ENCODE measurements at regions not wholly inside any gene's neighbourhood (a gene's known extent, or its start where the extent isn't known, plus 50 kb on each side); places are given as distances from the start of the nearest gene placed in this dataset.
A peak's percentile ranks its signal among the peaks of the same experiment; 100 is the strongest.

GRCh38 chr15:70328679-70329115 lies 231.0 kb upstream of the TLE3 start:
- WGBS, 2 donors, result 59 to 61% methylated on average over 3 of the region's 3 CpGs
- ATAC-seq (ENCODE audit: low FRiP score), result peak; percentile 52
- no peaks in the 10 kb centered on the region for H3K27me3 ChIP-seq (ENCODE audit: control insufficient read depth in 1 of 2, insufficient read depth in 2 of 2, low read length in 1 of 2)
- H3K27ac ChIP-seq (ENCODE audit: low read depth in 1 of 2, low read length in 2 of 2), result no peak overlapping the region
- no peaks in the 10 kb centered on the region for H3K9me3 ChIP-seq (ENCODE audit: control insufficient read depth, low read length)
- H3K36me3 ChIP-seq (ENCODE audit: control insufficient read depth in 1 of 2, insufficient read depth in 2 of 2, low read length in 1 of 2), result no peaks in the 10 kb centered on the region
- no peak overlapping the region for H3K4me3 ChIP-seq (ENCODE audit: low read length in 2 of 2)
- H3K4me1 ChIP-seq (ENCODE audit: control insufficient read depth in 1 of 2, insufficient read depth in 2 of 2, low read length in 2 of 2), result no peaks in the 10 kb centered on the region
- DNase-seq, result peak in 1 of 2 donors; percentile 40
- intact Hi-C loops (cut with DNase I), result no loop called here

GRCh38 chr15:70327856-70328678 lies 230.3 kb upstream of the TLE3 start:
- Histone ChIP-seq H3K4me1 (ENCODE audit: control insufficient read depth in 1 of 2, insufficient read depth in 2 of 2, low read length in 2 of 2) (no peaks in the 10 kb centered on the region), H3K36me3 (ENCODE audit: control insufficient read depth in 1 of 2, insufficient read depth in 2 of 2, low read length in 1 of 2) (no peaks in the 10 kb centered on the region), H3K9me3 (ENCODE audit: control insufficient read depth, low read length) (no peaks in the 10 kb centered on the region), H3K27ac (ENCODE audit: low read depth in 1 of 2, low read length in 2 of 2) (no peak overlapping the region), H3K4me3 (ENCODE audit: low read length in 2 of 2) (no peak overlapping the region), H3K27me3 (ENCODE audit: control insufficient read depth in 1 of 2, insufficient read depth in 2 of 2, low read length in 1 of 2) (no peaks in the 10 kb centered on the region)
- 10 to 13% methylated on average over 8 of the region's 8 CpGs for WGBS, 2 donors
- peak; percentile 74 for ATAC-seq (ENCODE audit: low FRiP score)
- intact Hi-C loops (cut with DNase I), result no loop called here
- peak; percentile 84 to 85 for DNase-seq

- H3K27me3 ChIP-seq (ENCODE audit: control insufficient read depth in 1 of 2, insufficient read depth in 2 of 2, low read length in 1 of 2), result no peaks in the 10 kb centered on the region
- ATAC-seq (ENCODE audit: low FRiP score) (no peak), DNase-seq (no peak)
- H3K36me3 ChIP-seq (ENCODE audit: control insufficient read depth in 1 of 2, insufficient read depth in 2 of 2, low read length in 1 of 2), result no peaks in the 10 kb centered on the region
- H3K9me3 ChIP-seq (ENCODE audit: control insufficient read depth, low read length), result no peaks in the 10 kb centered on the region
- H3K4me1 ChIP-seq (ENCODE audit: control insufficient read depth in 1 of 2, insufficient read depth in 2 of 2, low read length in 2 of 2), result no peaks in the 10 kb centered on the region
- no peak overlapping the region for H3K4me3 ChIP-seq (ENCODE audit: low read length in 2 of 2)
- no peak overlapping the region for H3K27ac ChIP-seq (ENCODE audit: low read depth in 1 of 2, low read length in 2 of 2)
- intact Hi-C loops (cut with DNase I), result no loop called here
- 94 to 95% methylated on average over 3 of the region's 3 CpGs for WGBS, 2 donors
Measured at GRCh38 chr15:70327328-70327855, 229.7 kb upstream of the TLE3 start.

GRCh38 chr15:70324001-70324974 lies 226.6 kb upstream of the TLE3 start:
- Histone ChIP-seq H3K36me3 (ENCODE audit: control insufficient read depth in 1 of 2, insufficient read depth in 2 of 2, low read length in 1 of 2) (no peaks in the 10 kb centered on the region), H3K27ac (ENCODE audit: low read depth in 1 of 2, low read length in 2 of 2) (no peak overlapping the region), H3K4me1 (ENCODE audit: control insufficient read depth in 1 of 2, insufficient read depth in 2 of 2, low read length in 2 of 2) (no peaks in the 10 kb centered on the region), H3K4me3 (ENCODE audit: low read length in 2 of 2) (no peak overlapping the region), H3K9me3 (ENCODE audit: control insufficient read depth, low read length) (no peaks in the 10 kb centered on the region), H3K27me3 (ENCODE audit: control insufficient read depth in 1 of 2, insufficient read depth in 2 of 2, low read length in 1 of 2) (no peaks in the 10 kb centered on the region)
- intact Hi-C loops (cut with DNase I), result no loop called here
- WGBS, 2 donors, result 92 to 93% methylated on average over 15 of the region's 15 CpGs
- no peak for DNase-seq
- ATAC-seq (ENCODE audit: low FRiP score), result no peak

GRCh38 chr15:70323111-70323851 lies 225.6 kb upstream of the TLE3 start:
- H3K4me1 ChIP-seq (ENCODE audit: control insufficient read depth in 1 of 2, insufficient read depth in 2 of 2, low read length in 2 of 2), result no peaks in the 10 kb centered on the region
- intact Hi-C loops (cut with DNase I), result no loop called here
- H3K9me3 ChIP-seq (ENCODE audit: control insufficient read depth, low read length), result no peaks in the 10 kb centered on the region
- WGBS, 2 donors, result 63 to 77% methylated on average over 11 of the region's 11 CpGs
- no peaks in the 10 kb centered on the region for H3K27me3 ChIP-seq (ENCODE audit: control insufficient read depth in 1 of 2, insufficient read depth in 2 of 2, low read length in 1 of 2)
- DNase-seq, result peak; percentile 78 to 82
- no peak overlapping the region for H3K27ac ChIP-seq (ENCODE audit: low read depth in 1 of 2, low read length in 2 of 2)
- no peaks in the 10 kb centered on the region for H3K36me3 ChIP-seq (ENCODE audit: control insufficient read depth in 1 of 2, insufficient read depth in 2 of 2, low read length in 1 of 2)
- ATAC-seq (ENCODE audit: low FRiP score), result peak; percentile 78
- H3K4me3 ChIP-seq (ENCODE audit: low read length in 2 of 2), result no peak overlapping the region

GRCh38 chr15:70322051-70322668 lies 224.4 kb upstream of the TLE3 start:
- intact Hi-C loops (cut with DNase I), result no loop called here
- Histone ChIP-seq H3K4me1 (ENCODE audit: control insufficient read depth in 1 of 2, insufficient read depth in 2 of 2, low read length in 2 of 2) (no peaks in the 10 kb centered on the region), H3K9me3 (ENCODE audit: control insufficient read depth, low read length) (no peaks in the 10 kb centered on the region), H3K4me3 (ENCODE audit: low read length in 2 of 2) (no peak overlapping the region), H3K36me3 (ENCODE audit: control insufficient read depth in 1 of 2, insufficient read depth in 2 of 2, low read length in 1 of 2) (no peaks in the 10 kb centered on the region), H3K27ac (ENCODE audit: low read depth in 1 of 2, low read length in 2 of 2) (no peak overlapping the region), H3K27me3 (ENCODE audit: control insufficient read depth in 1 of 2, insufficient read depth in 2 of 2, low read length in 1 of 2) (no peaks in the 10 kb centered on the region)
- no peak for DNase-seq
- WGBS, 2 donors, result 91 to 93% methylated on average over 6 of the region's 6 CpGs
- ATAC-seq (ENCODE audit: low FRiP score), result no peak

- WGBS, 2 donors, result 43 to 44% methylated on average over 4 of the region's 4 CpGs
- intact Hi-C loops (cut with DNase I), result no loop called here
- Histone ChIP-seq H3K27me3 (ENCODE audit: control insufficient read depth in 1 of 2, insufficient read depth in 2 of 2, low read length in 1 of 2) (no peaks in the 10 kb centered on the region), H3K27ac (ENCODE audit: low read depth in 1 of 2, low read length in 2 of 2) (no peak overlapping the region), H3K4me1 (ENCODE audit: control insufficient read depth in 1 of 2, insufficient read depth in 2 of 2, low read length in 2 of 2) (no peaks in the 10 kb centered on the region), H3K9me3 (ENCODE audit: control insufficient read depth, low read length) (peaks cover 1% of the 10 kb centered on the region), H3K4me3 (ENCODE audit: low read length in 2 of 2) (no peak overlapping the region), H3K36me3 (ENCODE audit: control insufficient read depth in 1 of 2, insufficient read depth in 2 of 2, low read length in 1 of 2) (no peaks in the 10 kb centered on the region)
- ATAC-seq (ENCODE audit: low FRiP score), result no peak
- DNase-seq, result peak in 1 of 2 donors; percentile 39
Measured at GRCh38 chr15:70321172-70321819, 223.6 kb upstream of the TLE3 start.

All from aorta (tissue), 5 donors.